HG03064 (cell line): ENCODE measurements at regions not wholly inside any gene's neighbourhood (a gene's known extent, or its start where the extent isn't known, plus 50 kb on each side); places are given as distances from the start of the nearest gene placed in this dataset.
"Not testable (repeated sequence)": the region's sequence is repeated elsewhere in the genome, so short reads cannot be mapped to it uniquely, and the experiment has no call there.

Experiments
- ATAC-seq: cut with Tn5 transposase; IDR thresholded peaks from one replicate; pipeline ENCODE4 v1.9.1; 2021; ENCODE audit warnings: low read depth; ENCODE audit not compliant: unreplicated experiment

DNA sequence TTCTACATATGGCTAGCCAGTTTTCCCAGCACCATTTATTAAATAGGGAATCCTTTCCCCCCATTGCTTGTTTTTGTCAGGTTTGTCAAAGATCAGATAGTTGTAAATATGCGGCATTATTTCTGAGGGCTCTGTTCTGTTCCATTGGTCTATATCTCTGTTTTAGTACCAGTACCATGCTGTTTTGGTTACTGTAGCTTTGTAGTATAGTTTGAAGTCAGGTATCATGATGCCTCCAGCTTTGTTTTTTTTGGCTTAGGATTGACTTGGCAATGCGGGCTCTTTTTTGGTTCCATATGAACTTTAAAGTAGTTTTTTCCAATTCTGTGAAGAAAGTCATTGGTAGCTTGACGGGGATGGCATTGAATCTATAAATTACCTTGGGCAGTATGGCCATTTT lies 60.0 kb upstream of the GPC3 start:
- not testable (repeated sequence) for ATAC-seq

GRCh38 chrX:134067107-134067506 lies 81.7 kb upstream of the GPC3 start:
- ATAC-seq: not testable (repeated sequence)

- not testable (repeated sequence) for ATAC-seq
Observed at GRCh38 chrX:134071899-134072298, 86.5 kb upstream of the GPC3 start.

- ATAC-seq: no peak
Observed at GRCh38 chrX:134073341-134073740, 87.9 kb upstream of the GPC3 start.

DNA sequence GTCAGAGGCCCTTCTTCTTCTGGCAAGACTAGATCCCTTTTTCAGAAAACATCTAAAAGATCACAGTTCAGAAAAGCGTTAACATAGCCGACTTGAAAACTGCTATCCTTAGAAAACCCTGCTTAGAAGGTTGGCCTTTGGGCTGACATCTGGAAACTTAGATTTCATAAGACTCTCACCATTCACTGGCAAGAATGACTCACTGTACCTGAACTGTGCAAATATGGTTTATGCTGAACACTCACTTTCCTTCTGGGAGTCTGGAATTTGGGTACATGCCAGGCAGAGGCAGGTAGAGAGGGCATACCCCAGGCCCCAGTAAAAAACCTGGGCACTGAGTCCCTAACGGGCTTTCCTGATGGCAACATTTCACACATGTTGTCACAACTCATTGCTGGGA lies 88.8 kb upstream of the GPC3 start:
- ATAC-seq: no peak

- ATAC-seq: no peak
Observed at GRCh38 chrX:134075894-134076718, 90.7 kb upstream of the GPC3 start.

- ATAC-seq: no peak
Observed at GRCh38 chrX:134095366-134095765, 110.0 kb upstream of the GPC3 start.

- ATAC-seq: no peak
Observed at GRCh38 chrX:134101636-134102035, 116.2 kb upstream of the GPC3 start.

- ATAC-seq: no peak
Observed at GRCh38 chrX:134115270-134115669, 121.7 kb upstream of the CCDC160 start.

- no peak for ATAC-seq
Observed at GRCh38 chrX:134137341-134137740, 99.6 kb upstream of the CCDC160 start.

DNA sequence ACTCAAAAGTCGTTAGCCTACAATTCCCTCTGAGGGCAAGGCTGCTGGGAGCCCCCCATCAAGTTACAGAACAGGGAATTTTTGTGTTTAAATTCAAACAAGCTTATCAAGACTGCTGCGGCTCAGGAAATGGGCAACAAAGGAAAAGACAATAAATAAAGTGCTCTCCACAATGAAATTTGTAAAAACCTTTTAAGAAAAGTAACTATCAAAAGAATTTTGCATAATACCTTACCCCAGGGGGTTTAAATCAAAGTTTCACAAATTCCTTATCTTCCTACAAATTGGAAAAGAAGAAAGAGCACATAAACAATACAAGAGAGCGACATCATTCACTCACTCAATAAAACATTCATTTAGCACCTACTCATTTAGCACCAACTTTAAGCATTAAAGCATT lies 97.9 kb upstream of the CCDC160 start:
- no peak for ATAC-seq

DNA sequence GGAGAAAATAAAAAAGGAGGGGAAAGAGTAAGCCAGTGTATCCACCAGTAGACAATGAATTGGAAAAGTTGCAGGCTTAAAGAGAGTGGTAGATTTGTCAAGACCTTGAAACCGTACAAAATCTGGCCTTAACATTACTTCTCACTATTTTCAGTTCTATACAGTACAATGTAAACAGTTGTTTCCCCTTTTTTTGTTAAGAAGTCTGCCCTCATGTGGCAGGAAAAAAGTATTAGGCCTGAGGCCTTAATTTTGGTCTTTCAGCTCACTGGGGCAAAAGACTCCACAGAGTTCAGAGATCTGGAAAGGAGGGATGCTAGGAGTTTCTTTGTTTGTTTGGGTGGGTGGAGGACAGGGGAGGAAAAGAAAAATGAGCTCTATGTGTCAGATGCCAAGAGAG lies 92.8 kb upstream of the CCDC160 start:
- peak; percentile 70 for ATAC-seq

DNA sequence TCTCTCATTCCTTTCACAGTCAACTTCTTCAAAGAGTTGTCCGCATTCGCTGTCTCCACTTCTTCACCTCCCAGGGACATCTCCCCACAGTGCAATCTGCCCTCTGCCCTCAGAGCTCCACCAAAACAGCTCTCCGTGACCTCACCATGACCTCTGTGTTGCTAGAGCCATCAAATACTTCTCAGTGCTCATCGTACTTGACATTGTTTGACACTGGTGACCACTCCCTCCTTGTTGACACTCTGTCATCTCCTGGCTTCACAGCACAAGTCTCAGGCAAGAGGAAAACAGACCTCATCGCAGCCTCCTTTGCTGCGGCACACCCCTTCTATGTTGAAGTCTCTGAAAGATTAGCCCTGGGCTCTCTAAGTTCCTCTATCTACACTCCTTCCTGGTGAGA lies 90.5 kb upstream of the CCDC160 start:
- no peak for ATAC-seq

- no peak for ATAC-seq
Observed at GRCh38 chrX:134148172-134148692, 88.8 kb upstream of the CCDC160 start.

DNA sequence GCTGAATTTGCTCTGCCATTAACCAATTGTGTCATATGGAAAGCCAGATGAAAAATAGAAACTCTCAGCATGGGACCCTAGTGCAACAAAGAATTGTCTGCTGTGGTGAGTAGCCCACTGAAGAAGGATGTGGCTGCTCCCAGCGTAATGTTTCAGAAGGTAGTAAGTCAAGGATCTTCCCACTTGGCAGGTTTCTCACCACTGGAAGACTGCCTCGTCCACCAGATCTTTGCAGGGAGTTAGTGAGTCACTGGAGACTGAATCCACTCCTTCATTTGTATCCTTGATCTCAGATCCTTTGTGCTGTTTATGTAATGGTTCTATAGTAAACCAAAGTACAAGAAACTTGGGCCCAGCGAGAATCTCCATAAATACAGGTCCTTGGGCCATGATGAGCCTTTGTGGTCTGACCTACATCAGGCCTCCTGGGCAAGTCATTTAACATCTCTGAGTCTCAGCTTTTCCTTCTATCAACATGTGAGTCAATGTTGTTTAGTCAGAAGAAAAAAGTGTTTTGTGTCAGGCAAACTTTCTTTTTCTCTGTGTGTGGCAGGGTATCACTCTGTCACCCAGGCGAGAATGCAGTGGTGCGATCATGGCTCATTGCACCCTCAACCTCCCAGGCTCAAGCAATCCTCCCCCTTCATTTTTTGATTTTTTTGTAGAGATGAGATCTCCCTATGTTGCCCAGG lies 78.0 kb upstream of the CCDC160 start:
- ATAC-seq: no peak

GRCh38 chrX:134161162-134161561 lies 75.8 kb upstream of the CCDC160 start:
- peak; percentile 89 for ATAC-seq

DNA sequence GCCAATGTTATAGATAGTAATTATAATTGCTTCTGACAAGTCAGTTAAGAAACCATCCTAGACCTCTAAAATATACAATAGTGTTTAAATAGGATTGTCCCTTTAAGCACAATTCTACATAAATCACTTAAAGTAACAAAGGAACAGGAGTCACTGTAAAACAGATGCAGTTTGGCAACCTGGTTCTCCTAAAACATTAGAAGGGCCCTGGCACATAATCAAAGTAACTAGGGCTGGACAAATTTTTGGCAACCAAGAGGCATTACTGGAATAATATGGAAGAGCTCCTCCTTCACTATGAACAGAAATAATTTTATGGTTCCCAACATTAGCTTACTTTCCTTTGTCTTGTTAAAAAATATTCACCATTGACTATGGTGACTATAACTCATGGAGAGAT lies 75.0 kb upstream of the CCDC160 start:
- ATAC-seq: no peak

DNA sequence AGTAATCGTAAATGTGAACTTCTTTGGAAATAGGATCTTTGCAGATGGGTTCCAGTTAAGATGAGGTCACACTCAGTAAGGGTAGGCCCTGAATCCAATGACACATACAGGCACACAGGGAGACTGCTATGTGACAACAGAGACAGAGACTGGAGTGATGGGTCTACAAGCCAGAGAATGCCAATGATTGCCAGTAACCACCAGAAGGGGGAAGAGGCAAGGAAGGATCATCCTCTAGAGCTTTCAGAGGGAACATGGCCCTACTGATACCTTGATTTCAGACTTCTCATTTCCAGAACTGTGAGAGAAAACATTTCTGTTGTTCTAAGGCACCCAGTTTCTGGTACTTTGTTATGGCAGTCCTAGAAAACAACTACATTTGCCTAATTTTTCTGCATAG lies 73.1 kb upstream of the CCDC160 start:
- no peak for ATAC-seq

- no peak for ATAC-seq
Observed at GRCh38 chrX:134167591-134168203, 69.3 kb upstream of the CCDC160 start.

DNA sequence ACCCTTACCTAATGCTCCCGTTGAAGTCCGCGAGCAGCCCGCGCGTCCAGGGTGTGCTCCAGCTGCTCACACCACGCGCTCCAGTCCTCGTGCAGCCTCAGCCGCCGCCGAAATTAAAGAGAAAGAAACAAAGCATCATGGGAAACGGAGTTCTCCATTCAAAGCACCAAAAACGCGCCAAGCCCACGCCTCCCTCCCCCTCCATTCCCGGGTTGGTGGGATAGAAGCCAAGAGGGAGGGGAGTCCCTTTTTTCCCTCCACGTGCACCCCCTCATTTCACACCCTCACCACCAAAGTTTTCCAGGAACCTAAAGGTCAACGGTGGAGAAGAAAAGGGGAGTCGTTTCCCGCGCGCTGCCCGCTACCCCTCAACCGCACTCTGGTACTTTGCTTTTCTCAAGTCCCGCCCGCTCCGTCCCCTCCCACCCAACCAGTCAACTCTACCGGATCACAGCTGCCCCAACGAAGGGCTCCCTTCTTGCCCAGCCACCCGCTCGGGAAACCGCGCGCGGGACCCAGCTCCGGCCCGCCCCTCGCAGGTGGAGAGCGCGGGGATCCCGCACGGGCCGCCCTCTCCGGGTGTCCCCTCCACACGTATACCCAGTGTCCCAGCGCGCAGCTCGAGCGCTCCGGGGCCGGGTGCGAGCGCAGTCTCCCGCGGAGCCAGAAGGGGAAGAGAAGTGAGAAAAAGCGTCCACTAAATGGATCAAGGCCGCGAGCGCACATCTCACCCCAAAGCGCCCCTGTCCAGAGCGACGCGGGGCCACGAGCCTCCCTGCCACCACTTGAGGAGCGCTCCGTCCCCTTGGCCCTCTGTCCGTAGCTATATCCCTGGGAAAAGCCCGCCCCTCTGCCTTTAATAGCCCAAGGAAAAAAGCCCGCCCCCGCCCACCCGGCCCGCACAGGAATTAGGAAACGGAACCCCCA lies 65.1 kb upstream of the CCDC160 start:
- ATAC-seq: no peak
